MM.1S (cell line): ENCODE measurements at regions not wholly inside any gene's neighbourhood (a gene's known extent, or its start where the extent isn't known, plus 50 kb on each side); places are given as distances from the start of the nearest gene placed in this dataset.
"Not testable (repeated sequence)": the region's sequence is repeated elsewhere in the genome, so short reads cannot be mapped to it uniquely, and the experiment has no call there.

Experiments
- EZH2phosphoT487 ChIP-seq: fragments of 300-600 bp; sonication (generic); IDR thresholded peaks from 2 replicates; pipeline ENCODE4 v1.6.1; 2018; ENCODE audit warnings: antibody characterized with exemption, low read length
- TF ChIP-seq, protein P1 (sequence below): fragments of 300-600 bp; sonication (generic); IDR thresholded peaks from 2 replicates; pipeline ENCODE4 v1.5.1; 2016; ENCODE audit warnings: antibody characterized with exemption, low read length, mixed read lengths

GRCh38 chr3:3941380-3941779 lies 142.1 kb downstream of the LRRN1 start:
- TF ChIP-seq, protein P1, sequence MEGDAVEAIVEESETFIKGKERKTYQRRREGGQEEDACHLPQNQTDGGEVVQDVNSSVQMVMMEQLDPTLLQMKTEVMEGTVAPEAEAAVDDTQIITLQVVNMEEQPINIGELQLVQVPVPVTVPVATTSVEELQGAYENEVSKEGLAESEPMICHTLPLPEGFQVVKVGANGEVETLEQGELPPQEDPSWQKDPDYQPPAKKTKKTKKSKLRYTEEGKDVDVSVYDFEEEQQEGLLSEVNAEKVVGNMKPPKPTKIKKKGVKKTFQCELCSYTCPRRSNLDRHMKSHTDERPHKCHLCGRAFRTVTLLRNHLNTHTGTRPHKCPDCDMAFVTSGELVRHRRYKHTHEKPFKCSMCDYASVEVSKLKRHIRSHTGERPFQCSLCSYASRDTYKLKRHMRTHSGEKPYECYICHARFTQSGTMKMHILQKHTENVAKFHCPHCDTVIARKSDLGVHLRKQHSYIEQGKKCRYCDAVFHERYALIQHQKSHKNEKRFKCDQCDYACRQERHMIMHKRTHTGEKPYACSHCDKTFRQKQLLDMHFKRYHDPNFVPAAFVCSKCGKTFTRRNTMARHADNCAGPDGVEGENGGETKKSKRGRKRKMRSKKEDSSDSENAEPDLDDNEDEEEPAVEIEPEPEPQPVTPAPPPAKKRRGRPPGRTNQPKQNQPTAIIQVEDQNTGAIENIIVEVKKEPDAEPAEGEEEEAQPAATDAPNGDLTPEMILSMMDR: not testable (repeated sequence)
- TF ChIP-seq EZH2phosphoT487: not testable (repeated sequence)
